Transverse colon (tissue), 4 donors: ENCODE measurements at regions not wholly inside any gene's neighbourhood (a gene's known extent, or its start where the extent isn't known, plus 50 kb on each side); places are given as distances from the start of the nearest gene placed in this dataset.

Experiments
- DNase-seq: peaks from one replicate; pipeline ENCODE4 v3.0.0-alpha.2; 2019
- H3K27ac ChIP-seq, 4 donors: fragments of 200-600 bp; sonication (generic); 2 replicates each; pipeline ENCODE4 v1.5.1; 2016 to 2018; ENCODE audit warnings: inconsistent platforms in 4 of 4
- H3K27me3 ChIP-seq: fragments of 200-600 bp; sonication (generic); 2 replicates; pipeline ENCODE4 v1.5.1; 2017; ENCODE audit warnings: inconsistent platforms
- H3K36me3 ChIP-seq, 4 donors: fragments of 200-600 bp; sonication (generic); 2 replicates each; pipeline ENCODE4 v1.5.1; 2017 to 2019; ENCODE audit warnings: inconsistent platforms in 4 of 4
- H3K4me1 ChIP-seq, 4 donors: fragments of 200-600 bp; sonication (generic); 2 replicates each; pipeline ENCODE4 v1.5.1; 2017 to 2020; ENCODE audit warnings: inconsistent platforms in 4 of 4
- H3K4me3 ChIP-seq, 4 donors: fragments of 200-600 bp; sonication (generic); 1 replicate in 1 of 4; 2 replicates in 3 of 4; pipeline versions ENCODE4 v1.5.1 to v1.6.1; 2017 to 2019; ENCODE audit warnings: inconsistent platforms in 4 of 4
- H3K9me3 ChIP-seq, 2 donors: fragments of 200-600 bp; sonication (generic); 2 replicates each; pipeline ENCODE4 v1.5.1; 2017 to 2019; ENCODE audit warnings: inconsistent platforms in 2 of 2
- CTCF ChIP-seq, 5 experiments: fragments of 200-600 bp in 3 of 5; fragments of 450-650 bp in 2 of 5; sonication (generic) in 3 of 5; IDR thresholded peaks; 1 replicate in 2 of 5; 2 replicates in 3 of 5; pipeline ENCODE4 v1.5.1; 2016 to 2017; ENCODE audit warnings: antibody characterized with exemption in 5 of 5, inconsistent platforms in 3 of 5, mild to moderate bottlenecking in 2 of 5, moderate library complexity in 1 of 5
- EP300 ChIP-seq: sonication (generic); formaldehyde crosslinking; IDR thresholded peaks from one replicate; pipeline ENCODE4 v1.6.1; 2017; ENCODE audit warnings: antibody characterized with exemption, low read depth
- POLR2A ChIP-seq: fragments of 450-650 bp; IDR thresholded peaks from one replicate; pipeline ENCODE4 v1.6.1; 2016; ENCODE audit warnings: antibody characterized with exemption, mild to moderate bottlenecking, moderate library complexity
- POLR2AphosphoS5 ChIP-seq, 3 donors: sonication (generic); formaldehyde crosslinking; IDR thresholded peaks; one replicate each; pipeline ENCODE4 v1.6.1; 2016; ENCODE audit warnings: antibody characterized with exemption in 3 of 3
- WGBS, 2 donors: methylation state at CpG; one replicate each; pipeline ENCODE4 v1.1.5; 2018; ENCODE audit warnings: low coverage in 1 of 2; 5-methylcytosine and 5-hydroxymethylcytosine counted together
- in situ Hi-C, 4 donors: fragments of 200-750 bp; cut with MboI; loops; one replicate each; pipeline versions ENCODE4 v1.15.0 to v1.15.1; 2017; ENCODE audit warnings: low sequenced_read_pairs in 3 of 4, low pct_ligation_motif_present in 1 of 4, low pct_unique_long_range_greater_than_20kb in 1 of 4
- intact Hi-C: fragments of 100-400 bp; cut with DNase I; formaldehyde crosslinking; loops from one replicate; pipeline ENCODE4 v1.15.1; 2023; ENCODE audit warnings: low total_unique reads

- in situ Hi-C loops, result no loop called here
- Histone ChIP-seq H3K4me3 (no peak overlapping the region), H3K9me3 (no peaks in the 10 kb centered on the region), H3K4me1 (no peaks in the 10 kb centered on the region), H3K27ac (no peak overlapping the region), H3K36me3 (no peaks in the 10 kb centered on the region), H3K27me3 (no peaks in the 10 kb centered on the region)
- WGBS, 2 donors, result 47 to 50% methylated on average over 1 of the region's 1 CpG
- intact Hi-C loops, result no loop called here
- TF ChIP-seq CTCF (IDR thresholded peaks at IDR 0.05) (no peak), EP300 (no peak), POLR2A (no peak), POLR2AphosphoS5 (IDR thresholded peaks at IDR 0.05) (no peak)
- DNase-seq, result no peak
Measured at GRCh38 chr10:83574770-83575169, 564.5 kb upstream of the GHITM start.

- intact Hi-C loops (no loop called here), in situ Hi-C loops (no loop called here)
- no peaks in the 10 kb centered on the region for H3K36me3 ChIP-seq
- no peak overlapping the region for H3K27ac ChIP-seq
- no peak overlapping the region for H3K4me3 ChIP-seq
- no peaks in the 10 kb centered on the region for H3K4me1 ChIP-seq
- WGBS, 2 donors, result 95% methylated on average over 2 of the region's 2 CpGs
- no peak for TF ChIP-seq POLR2A
- TF ChIP-seq EP300, result no peak
- TF ChIP-seq POLR2AphosphoS5 (IDR thresholded peaks at IDR 0.05), result no peak
- no peak for TF ChIP-seq CTCF (IDR thresholded peaks at IDR 0.05)
- DNase-seq, result no peak
- H3K9me3 ChIP-seq, result no peaks in the 10 kb centered on the region
- no peaks in the 10 kb centered on the region for H3K27me3 ChIP-seq
Measured at GRCh38 chr10:83577421-83577820, 561.9 kb upstream of the GHITM start.

- no peaks in the 10 kb centered on the region for H3K4me1 ChIP-seq
- in situ Hi-C loops, result no loop called here
- no peak for DNase-seq
Measured at GRCh38 chr10:83580373-83581012, 558.8 kb upstream of the GHITM start.

GRCh38 chr10:83582407-83583095 lies 556.8 kb upstream of the GHITM start:
- intact Hi-C loops, result no loop called here
- Histone ChIP-seq H3K4me1 (no peaks in the 10 kb centered on the region), H3K36me3 (no peaks in the 10 kb centered on the region), H3K27me3 (no peaks in the 10 kb centered on the region), H3K27ac (no peak overlapping the region), H3K9me3 (no peaks in the 10 kb centered on the region), H3K4me3 (no peak overlapping the region)
- no peak for DNase-seq
- in situ Hi-C loops, result no loop called here
- no peak for TF ChIP-seq POLR2AphosphoS5 (IDR thresholded peaks at IDR 0.05)
- TF ChIP-seq POLR2A, result no peak
- no peak for TF ChIP-seq EP300
- no peak for TF ChIP-seq CTCF (IDR thresholded peaks at IDR 0.05)
- 46 to 52% methylated on average over 2 to 3 of the region's 3 CpGs for WGBS, 2 donors

More at GRCh38 chr10:83580373-83581012, 558.8 kb upstream of the GHITM start:
- Histone ChIP-seq H3K36me3 (no peaks in the 10 kb centered on the region), H3K27ac (no peak overlapping the region), H3K4me3 (no peak overlapping the region), H3K9me3 (no peaks in the 10 kb centered on the region), H3K27me3 (no peaks in the 10 kb centered on the region)
- TF ChIP-seq POLR2AphosphoS5 (IDR thresholded peaks at IDR 0.05), result no peak
- no peak for TF ChIP-seq EP300
- TF ChIP-seq POLR2A, result no peak
- no peak for TF ChIP-seq CTCF (IDR thresholded peaks at IDR 0.05)
- 76% methylated on average over 4 of the region's 4 CpGs; no CpG with 5 or more reads in 1 of the 2 donors for WGBS, 2 donors
- intact Hi-C loops, result no loop called here
